ENCODE measurements at regions not wholly inside any gene's neighbourhood (a gene's known extent, or its start where the extent isn't known, plus 50 kb on each side); places are given as distances from the start of the nearest gene placed in this dataset.

DNA sequence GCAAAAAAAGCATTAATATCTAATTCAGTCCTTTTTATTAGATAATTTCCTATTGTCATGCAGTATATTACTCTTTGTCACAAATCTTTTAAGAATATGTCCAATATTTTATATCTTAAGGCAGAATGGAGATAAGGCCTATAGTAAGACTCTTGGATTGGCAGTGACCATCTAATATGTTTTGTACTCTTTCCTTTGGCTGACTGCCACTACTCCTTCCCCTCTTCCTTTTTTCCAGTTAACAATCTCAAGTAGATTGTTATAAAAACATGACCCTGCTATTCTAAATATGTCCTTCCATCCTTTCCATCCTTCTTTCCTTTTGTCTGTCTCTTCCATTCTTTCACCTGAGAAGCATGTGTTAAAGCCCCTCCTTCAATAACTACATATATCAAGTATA, 92.8 kb upstream of the TMEM168 start:
- DNase-seq (ENCODE audit: low read depth in 2 of 2): no peak

DNA sequence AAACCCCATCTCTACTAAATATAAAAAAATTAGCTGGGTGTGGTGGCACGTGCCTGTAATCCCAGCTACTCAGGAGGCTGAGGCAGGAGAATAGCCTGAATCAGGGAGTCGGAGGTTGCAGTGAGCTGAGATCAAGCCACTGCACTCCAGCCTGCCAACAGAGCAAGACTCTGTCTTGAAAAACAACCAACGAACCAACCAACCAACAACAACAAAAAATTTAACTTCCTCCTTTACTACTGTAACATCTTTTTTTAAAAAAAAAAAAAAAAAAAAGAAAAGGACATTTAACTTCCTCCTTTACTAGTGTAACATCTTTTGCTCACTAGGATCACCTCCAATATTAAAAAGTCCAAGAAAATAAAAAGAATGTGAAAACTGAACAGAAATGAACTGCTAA, 92.3 kb upstream of the TMEM168 start:
- no peak for DNase-seq (ENCODE audit: low read depth in 2 of 2)

DNA sequence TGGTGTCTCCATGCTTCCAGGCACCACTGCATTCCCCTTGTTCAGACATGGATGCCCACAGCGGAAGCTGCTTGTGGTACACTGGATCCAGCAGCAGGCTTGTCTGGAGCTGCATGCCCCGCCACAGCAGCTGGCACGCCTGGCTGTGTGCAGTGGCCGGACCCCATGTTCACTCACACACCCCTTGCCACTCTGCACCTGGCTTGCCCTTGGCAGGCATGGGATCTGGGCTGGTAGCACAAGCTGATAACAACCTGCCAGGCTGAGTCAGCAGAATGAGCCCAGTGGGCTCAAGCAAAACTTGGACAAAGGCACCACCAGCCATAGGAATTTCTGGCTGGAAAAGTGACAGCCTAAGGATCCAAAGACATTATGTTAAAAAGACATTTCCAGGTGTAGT, 91.8 kb upstream of the TMEM168 start:
- DNase-seq (ENCODE audit: low read depth in 2 of 2): no peak

DNA sequence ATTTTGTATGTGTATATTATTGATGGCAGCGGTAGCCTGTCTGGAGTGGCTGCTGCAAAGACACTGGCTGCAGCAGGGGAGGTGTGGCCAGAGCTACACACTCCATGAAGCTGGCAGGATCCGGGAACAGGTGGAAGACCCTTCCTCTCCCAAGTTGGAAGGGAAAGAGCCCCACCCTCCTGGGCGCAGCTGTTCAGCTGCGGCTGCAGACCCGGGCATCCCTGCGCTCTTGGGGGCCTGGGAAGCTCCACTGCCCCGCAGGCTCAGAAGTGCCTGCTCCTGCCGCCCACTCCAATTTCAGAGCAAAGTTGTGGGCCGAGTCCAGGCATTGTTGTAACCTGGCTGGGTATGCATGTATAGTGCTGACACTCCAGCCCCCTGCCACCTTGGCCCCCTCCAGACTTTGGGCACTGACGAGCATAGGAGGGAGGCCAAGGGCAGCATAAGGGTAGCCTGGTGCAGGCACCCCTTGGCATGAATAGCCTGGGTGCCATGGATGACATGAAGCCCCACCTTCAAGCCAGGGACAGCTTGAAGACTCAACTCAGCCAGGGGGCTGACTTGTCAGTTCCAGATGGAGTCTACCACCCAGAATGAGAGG, 90.7 kb upstream of the TMEM168 start:
- DNase-seq (ENCODE audit: low read depth in 2 of 2): no peak

DNA sequence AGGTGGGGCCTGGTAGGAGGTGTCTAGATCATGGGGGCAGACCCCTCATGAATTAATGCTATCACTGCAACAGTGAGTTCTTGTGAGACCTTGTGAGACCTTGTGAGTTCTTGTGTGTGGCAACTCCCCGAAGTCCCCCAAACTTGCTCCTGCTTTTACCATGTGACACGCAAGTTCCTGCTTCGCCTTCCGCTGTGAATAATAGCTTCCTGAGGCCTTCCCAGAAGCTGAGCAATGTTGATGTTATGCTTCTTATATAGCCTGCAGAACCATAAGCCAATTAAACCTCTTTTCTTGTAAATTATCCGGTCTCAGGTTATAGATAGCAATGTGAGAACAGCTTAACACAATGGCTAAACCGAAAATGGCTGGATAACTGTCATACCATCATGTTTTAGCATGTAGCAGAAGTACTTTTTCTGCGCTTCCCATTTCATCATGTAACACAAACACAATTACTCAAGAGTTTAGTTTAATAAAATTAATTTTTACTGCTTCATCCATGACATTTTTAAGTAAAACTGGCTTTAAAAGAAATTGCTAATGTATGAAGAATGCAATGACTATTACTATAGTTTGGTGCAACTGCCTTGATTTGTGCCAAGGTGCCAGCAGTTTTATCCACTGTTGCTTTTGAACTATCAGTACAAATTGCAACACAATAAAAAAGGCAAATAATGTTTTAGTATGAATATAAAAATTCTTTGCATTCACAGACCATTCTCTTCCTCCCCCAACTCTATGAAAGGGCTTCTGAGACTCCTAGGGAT, 87.7 kb upstream of the TMEM168 start:
- no peak for DNase-seq (ENCODE audit: low read depth in 2 of 2)

DNA sequence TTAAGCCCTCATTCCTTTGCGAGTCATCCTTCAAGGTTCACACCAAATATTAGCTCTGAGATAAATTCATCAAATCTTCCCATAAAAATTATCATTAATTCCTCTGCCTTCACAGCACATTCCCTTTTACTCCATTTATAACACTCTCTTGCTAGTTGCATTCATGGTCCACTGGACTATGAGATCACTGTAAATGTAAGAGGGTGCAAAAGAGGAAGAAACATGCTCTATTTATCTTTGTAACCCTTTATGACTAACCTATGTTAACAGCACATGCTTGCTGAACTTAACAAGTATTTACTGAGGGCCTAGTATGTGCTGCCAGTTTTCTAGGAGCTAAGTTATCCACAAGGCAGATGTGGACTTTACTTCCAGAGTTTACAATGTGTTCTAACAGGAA, 86.7 kb upstream of the TMEM168 start:
- DNase-seq (ENCODE audit: low read depth in 2 of 2): no peak

DNA sequence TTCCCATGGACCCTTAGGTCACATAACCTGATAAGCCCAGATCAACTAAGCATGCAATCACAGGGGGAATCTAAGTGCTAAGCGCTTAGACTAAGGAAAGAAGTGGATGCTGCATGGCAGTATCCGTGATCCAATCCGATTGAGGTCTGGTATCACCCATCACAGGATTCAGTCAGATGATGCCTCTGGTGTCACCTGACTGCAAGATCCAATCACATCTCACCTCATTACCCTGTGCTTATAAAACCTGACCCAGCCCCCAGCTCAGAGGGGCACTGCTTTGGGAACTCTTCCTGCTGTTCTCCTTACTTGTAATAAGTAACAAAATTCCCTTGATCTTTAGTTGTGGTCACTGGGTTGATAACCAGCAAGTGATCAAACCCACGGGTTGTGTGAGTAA, 84.7 kb upstream of the TMEM168 start:
- no peak for DNase-seq (ENCODE audit: low read depth in 2 of 2)

DNA sequence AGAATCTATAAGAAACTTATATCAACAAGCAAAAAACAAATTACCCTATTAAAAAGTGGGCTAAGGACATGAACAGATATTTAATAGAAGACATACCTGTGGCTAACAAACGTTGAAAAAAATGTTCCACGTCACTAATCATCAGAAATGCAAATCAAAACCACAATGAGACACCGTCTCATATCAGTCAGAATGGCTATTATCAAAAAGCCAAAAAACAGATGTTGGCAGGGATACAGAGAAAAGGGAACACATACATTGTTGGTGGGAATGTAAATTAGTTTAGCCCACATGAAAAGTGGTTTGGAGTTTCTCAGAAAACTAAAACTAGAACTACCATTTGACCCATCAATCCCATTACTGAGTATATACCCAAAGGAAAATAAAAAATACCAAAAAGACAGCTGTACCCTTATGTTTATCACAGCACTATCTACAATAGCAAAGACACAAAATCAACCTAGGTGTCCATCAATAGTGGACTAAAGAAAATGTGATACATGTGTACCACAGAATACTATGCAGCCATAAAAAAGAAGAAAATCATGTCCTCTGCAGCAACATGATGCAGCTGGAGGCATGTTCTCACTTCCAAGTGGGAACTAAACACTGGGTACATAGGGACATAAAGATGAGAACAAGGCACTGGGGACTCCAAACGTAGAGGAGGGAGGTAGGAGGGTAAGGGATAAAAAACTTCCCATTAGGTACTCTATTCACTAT, 83.8 kb upstream of the TMEM168 start:
- no peak for DNase-seq (ENCODE audit: low read depth in 2 of 2)

DNA sequence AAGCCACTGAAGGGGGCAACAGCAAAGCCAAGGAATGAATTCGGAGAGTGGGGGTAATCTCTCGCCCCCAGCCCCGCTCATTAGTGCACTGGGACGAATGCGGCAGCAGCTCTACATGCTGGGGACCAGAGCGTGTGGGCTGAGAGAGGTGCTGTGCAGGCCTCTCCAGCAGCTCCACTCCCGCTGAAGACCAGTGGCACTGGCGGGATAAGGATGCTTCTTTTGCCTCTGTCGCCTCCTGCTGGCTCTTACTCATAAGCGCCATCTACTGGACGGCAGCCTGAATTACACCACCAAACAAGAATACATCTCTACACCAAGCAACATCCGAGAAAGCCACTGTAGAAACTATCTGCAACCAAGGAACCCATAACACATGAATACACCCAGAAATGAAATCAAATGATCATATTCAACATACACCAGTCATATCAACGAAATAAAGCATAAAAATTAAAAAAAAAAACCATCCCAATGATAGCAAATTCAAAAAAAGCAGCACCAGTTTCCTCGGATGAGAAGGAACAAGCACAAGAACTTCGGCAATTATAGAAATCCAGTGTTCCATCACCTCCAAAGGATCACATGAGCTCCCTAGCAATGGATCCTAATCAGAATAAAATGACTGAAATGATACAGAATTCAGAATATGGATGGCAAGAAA, 79.0 kb upstream of the TMEM168 start:
- peak in 1 of 2 donors; percentile 24 for DNase-seq (ENCODE audit: low read depth in 2 of 2)

DNA sequence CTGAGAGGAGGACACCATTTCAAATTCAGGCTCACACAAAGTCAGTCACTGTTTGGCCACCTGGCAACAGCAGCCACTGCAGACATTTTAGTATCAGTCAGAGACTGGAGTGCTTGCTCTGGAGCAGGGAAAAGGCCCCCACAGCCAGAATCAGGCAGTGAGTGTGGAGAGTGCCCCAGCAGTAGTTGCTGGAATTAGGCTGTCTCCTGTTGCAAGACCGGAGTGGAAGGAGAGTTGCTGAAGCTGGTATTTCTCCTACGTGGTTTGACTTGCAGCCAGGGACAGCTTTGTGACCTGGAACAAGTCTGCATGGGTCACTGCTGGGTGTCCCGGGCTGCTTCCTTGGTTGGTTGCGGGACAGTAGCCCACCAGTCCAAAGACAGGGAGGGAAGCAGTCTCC, 78.4 kb upstream of the TMEM168 start:
- DNase-seq (ENCODE audit: low read depth in 2 of 2): no peak

DNA sequence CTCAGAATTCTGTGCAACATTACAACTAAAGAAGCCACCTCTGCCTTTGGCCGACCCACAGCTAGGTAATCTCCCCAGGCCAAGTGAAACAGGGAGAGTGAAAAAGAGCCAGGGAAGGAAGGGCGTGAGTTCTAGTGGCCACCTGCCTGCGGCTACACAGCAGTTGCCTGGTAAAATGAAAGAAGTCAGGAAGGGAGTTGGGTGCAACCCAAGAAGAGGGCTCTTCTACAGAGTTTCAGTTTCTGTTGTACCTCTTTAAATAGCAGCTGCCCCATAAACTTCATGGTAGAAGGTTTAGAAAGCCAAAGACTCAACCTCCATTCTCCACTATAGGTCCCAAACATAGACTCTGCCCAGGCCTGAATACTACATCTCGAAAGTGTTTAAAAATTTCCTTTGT, 76.2 kb upstream of the TMEM168 start:
- DNase-seq (ENCODE audit: low read depth in 2 of 2): no peak

DNA sequence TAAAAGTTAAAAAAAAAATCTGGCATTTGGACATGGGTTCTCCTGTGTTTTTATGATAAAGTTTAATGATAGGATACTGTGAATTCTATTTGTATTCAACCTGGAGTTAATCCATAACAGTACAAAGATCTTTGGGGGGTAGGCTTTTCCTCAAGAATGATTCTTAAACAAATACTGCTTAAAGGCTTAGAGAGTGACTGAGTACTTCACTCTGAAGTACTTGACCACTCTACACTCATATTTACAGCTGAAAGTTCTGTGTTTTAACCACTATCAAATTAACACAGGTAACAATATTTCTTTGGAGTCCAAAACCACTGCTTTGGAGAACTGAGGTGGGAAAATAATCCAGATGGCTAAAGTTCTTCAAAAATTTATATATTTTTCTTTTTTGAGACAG, 74.2 kb upstream of the TMEM168 start:
- DNase-seq (ENCODE audit: low read depth in 2 of 2): no peak

DNA sequence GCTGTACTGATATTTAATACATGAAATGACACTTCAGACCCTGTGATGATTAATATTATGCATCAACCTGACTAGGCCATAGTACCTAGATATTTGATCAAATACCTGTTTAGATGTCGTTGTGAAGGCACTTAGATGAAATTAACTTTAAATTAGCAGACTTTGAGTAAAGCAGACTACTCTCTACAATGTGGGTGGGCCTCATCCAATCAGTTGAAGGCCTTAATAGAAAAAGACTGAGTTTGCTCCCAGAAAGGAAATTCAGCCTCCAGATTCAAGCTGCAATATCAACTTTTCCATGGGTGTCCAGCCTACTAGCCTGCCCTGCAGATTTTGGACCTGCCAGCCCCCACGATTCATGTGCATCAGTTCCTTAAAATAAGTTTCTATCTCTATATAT, 68.6 kb upstream of the TMEM168 start:
- DNase-seq (ENCODE audit: low read depth in 2 of 2): no peak

DNA sequence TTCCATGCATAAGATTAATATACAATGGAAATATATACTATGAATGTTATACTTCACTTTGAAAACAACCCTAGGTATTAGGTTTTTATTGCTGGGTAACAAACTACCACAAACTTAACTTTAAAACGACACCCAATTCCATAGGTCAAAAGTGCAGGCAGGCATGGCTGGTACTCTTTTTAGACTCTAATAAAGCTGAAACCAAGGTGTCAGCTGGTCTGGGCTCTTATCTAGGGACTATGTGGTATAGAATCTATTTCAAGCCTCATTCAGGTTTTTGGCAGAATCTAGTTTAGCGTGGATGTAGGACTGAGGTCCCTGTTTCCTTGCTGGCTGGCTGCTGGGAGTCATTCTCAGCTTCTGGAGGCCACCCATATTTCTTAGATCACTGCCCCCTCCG, 65.0 kb upstream of the TMEM168 start:
- no peak for DNase-seq (ENCODE audit: low read depth in 2 of 2)

DNA sequence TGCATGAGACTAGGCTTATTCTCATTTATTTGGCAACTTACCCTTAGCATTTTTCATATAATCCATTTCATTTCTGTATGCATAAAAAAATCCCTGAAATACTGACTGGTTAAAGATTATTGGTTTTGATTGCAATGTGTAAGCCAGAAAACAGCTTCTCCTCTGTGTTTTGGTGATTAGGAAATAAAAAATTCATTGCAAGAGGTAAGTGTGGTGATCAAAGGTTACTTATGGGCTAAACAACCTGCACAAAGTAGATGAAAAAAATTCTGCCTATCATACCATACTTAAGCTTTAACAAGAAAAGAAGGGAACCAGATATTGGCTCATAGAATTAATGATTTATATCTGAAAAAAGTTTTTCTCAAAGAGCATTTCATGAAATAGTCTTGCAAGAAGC, 64.0 kb upstream of the TMEM168 start:
- no peak for DNase-seq (ENCODE audit: low read depth in 2 of 2)

DNA sequence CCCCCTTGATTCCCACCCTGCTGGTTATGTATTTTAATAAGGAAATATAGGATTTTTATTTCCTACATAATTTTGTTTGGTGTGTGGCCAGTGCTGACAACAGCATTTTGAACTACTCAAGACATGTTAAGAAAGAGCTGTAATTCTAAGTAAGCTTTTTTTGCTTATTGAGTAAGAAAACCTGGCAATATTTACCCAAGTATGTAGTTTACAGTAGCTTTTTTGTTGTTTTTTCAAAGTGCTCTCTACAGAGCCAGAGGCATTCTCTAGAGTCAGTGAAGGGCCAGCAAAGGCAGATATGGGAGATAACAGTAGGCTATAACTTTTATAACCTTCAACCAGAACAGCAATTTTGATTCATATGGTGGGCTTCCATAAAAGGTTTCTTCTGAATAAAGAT, 63.2 kb upstream of the TMEM168 start:
- DNase-seq (ENCODE audit: low read depth in 2 of 2): no peak

DNA sequence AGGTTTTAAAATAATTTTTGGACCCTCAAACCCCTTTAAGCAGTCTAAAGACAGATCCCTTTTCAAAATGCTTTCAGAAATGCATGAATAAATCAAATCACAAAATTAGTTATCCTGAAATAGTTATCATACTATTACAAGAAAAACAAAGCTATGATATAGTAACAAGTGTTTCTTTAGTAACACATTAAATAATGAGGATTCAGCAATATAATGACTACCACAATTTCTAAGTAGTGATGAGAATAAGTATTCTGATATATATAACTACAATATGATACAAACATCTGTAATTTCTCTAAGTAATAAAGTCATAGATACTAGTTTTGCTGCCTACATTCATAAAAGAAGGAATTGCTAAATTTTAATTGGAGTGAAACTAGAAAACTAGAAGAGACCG, 53.0 kb upstream of the TMEM168 start:
- no peak for DNase-seq (ENCODE audit: low read depth in 2 of 2)
